ENCODE measurements at regions not wholly inside any gene's neighbourhood (a gene's known extent, or its start where the extent isn't known, plus 50 kb on each side); places are given as distances from the start of the nearest gene placed in this dataset.

DNA sequence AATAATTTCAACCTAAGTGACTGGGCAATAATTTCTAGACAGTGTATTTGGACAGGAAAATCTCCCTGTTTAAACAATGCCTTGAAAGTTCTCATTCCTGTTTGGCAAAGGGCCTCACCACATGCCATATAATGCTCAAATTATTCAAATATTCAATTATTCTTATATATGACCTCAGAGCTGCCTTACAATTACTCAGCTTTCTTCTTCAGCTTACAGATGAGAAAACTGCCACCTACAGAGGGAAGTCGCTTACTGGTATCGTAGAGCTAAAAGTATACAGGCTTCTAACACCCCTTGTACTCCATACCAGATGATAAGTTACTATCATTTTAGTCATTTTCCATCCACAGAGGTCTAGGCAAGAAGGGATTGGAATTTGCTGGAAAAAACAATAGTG is 830.3 kb downstream of the BRINP1 start:
- Histone ChIP-seq H3K27me3 (no peaks in the 10 kb centered on the region), H3K27ac (no peak overlapping the region), H3K4me1 (replicated peaks in 1 of 2) (no peaks in the 10 kb centered on the region), H3K36me3 (replicated peaks in 1 of 2) (no peaks in the 10 kb centered on the region), H3K4me3 (no peak overlapping the region), H3K9me3 (replicated peaks in 1 of 3) (no peaks in the 10 kb centered on the region)
- TF ChIP-seq, protein P1, sequence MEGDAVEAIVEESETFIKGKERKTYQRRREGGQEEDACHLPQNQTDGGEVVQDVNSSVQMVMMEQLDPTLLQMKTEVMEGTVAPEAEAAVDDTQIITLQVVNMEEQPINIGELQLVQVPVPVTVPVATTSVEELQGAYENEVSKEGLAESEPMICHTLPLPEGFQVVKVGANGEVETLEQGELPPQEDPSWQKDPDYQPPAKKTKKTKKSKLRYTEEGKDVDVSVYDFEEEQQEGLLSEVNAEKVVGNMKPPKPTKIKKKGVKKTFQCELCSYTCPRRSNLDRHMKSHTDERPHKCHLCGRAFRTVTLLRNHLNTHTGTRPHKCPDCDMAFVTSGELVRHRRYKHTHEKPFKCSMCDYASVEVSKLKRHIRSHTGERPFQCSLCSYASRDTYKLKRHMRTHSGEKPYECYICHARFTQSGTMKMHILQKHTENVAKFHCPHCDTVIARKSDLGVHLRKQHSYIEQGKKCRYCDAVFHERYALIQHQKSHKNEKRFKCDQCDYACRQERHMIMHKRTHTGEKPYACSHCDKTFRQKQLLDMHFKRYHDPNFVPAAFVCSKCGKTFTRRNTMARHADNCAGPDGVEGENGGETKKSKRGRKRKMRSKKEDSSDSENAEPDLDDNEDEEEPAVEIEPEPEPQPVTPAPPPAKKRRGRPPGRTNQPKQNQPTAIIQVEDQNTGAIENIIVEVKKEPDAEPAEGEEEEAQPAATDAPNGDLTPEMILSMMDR (IDR thresholded peaks at IDR 0.05): no peak
- TF ChIP-seq POLR2A (IDR thresholded peaks at IDR 0.05): no peak
- intact Hi-C loops (cut with DNase I): no loop called here
- 67 to 75% (median 72%) methylated on average over 2 of the region's 2 CpGs for WGBS, 4 donors
- DNase-seq: no peak

DNA sequence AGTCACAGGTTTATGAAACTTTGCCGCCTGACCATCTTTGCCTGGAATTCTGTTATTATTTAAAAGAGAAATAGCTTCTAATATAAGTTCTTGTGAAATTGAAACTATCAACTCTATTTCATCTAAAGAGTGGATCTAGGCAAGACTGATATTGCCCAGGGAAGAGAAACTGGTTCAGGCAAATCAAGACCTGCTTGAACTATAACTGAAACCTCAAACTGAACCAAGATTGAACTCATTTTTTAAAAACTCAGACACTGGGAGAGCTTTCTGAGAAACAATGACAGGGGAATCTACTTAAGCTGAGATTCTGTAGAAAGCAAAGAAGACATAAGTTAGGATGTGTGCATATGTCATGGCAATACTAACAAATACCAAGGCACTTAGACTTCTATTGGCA is 815.8 kb downstream of the BRINP1 start:
- no peak for TF ChIP-seq POLR2A (IDR thresholded peaks at IDR 0.05)
- TF ChIP-seq, protein P1 (IDR thresholded peaks at IDR 0.05): no peak
- Histone ChIP-seq H3K4me3 (no peak overlapping the region), H3K9me3 (replicated peaks in 1 of 3) (no peaks in the 10 kb centered on the region), H3K36me3 (replicated peaks in 1 of 2) (no peaks in the 10 kb centered on the region), H3K27ac (no peak overlapping the region), H3K27me3 (no peaks in the 10 kb centered on the region), H3K4me1 (replicated peaks in 1 of 2) (no peaks in the 10 kb centered on the region)
- 84 to 97% (median 90%) methylated on average over 1 of the region's 1 CpG for WGBS, 4 donors
- intact Hi-C loops (cut with DNase I): no loop called here
- DNase-seq: no peak

DNA sequence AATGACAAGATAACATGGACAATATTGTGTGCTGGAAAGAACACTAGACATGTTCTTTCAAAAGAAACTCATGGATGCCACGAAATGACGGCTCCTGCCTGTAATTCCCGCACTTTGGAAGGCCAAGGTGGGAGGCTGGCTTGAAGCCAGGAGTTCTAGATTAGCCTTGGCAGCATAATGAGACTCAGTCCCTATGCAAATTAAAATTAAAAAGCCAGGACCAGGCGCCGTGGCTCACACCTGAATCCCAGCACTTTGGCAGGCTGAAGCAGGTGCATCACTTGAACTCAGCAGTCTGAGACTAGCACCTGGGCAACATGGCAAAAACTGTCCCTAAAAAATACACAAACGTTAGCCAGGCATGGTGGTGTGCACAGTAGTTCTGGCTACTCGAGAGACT is 814.2 kb downstream of the BRINP1 start:
- DNase-seq: no peak
- TF ChIP-seq, protein P1 (IDR thresholded peaks at IDR 0.05): no peak
- TF ChIP-seq POLR2A (IDR thresholded peaks at IDR 0.05): no peak
- intact Hi-C loops (cut with DNase I): no loop called here
- H3K36me3 ChIP-seq (replicated peaks in 1 of 2): no peaks in the 10 kb centered on the region
- no peaks in the 10 kb centered on the region for H3K4me1 ChIP-seq (replicated peaks in 1 of 2)
- H3K9me3 ChIP-seq (replicated peaks in 1 of 3): no peaks in the 10 kb centered on the region
- 61 to 77% (median 71%) methylated on average over 7 of the region's 7 CpGs for WGBS, 4 donors
- no peak overlapping the region for H3K4me3 ChIP-seq
- H3K27me3 ChIP-seq: no peaks in the 10 kb centered on the region
- H3K27ac ChIP-seq: no peak overlapping the region

DNA sequence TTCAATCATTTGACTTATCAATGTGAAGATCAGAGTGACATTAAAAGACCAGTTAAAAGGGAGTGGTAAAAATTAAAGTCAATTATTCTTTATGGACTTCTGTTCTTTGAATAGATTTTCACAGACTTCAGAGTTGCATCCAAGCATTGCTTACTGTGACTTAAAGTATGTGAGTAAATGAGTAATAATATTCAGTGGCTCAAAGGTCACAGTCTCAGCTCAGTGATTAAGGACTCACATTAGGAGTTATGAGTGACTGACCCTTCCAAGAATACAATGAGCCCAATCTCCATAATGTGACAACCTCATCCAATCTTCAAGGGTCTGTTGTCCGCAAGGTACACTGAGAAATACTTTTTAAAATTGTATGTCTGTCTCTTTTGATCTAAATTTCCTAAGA is 811.2 kb downstream of the BRINP1 start:
- no peak for TF ChIP-seq POLR2A (IDR thresholded peaks at IDR 0.05)
- TF ChIP-seq, protein P1 (IDR thresholded peaks at IDR 0.05): no peak
- Histone ChIP-seq H3K27me3 (no peaks in the 10 kb centered on the region), H3K36me3 (replicated peaks in 1 of 2) (no peaks in the 10 kb centered on the region), H3K9me3 (replicated peaks in 1 of 3) (no peaks in the 10 kb centered on the region), H3K27ac (no peak overlapping the region), H3K4me3 (no peak overlapping the region), H3K4me1 (replicated peaks in 1 of 2) (no peaks in the 10 kb centered on the region)
- no peak for DNase-seq
- WGBS, 4 donors: 79 to 91% (median 83%) methylated on average over 1 of the region's 1 CpG
- intact Hi-C loops (cut with DNase I): no loop called here

Data from adrenal gland (tissue), 9 donors.